Central memory CD4-positive, alpha-beta T cell (primary cell): ENCODE measurements at regions not wholly inside any gene's neighbourhood (a gene's known extent, or its start where the extent isn't known, plus 50 kb on each side); places are given as distances from the start of the nearest gene placed in this dataset.

Experiments used
- DNase-seq: peaks from one replicate; pipeline ENCODE4 v3.0.0; 2022

DNA sequence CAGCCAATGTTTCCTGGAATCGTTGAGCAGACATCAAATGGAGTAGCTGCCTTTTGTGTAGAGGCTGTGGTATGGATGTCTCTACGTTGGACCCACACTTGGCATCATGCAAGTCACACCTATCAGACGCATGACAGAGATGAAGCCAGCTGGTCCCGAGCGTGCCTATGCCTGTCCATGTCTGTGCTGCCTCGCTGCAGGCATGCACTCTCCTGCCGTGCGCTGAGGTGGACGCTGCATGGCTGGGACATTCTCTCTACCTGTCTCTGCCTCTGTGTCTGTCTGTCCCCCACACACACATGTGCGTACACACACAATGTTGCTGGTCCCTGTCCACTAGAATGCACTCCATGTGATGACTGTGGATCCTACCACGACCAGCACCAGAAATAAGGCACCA, 514.2 kb upstream of the MYT1L start:
- DNase-seq: no peak

DNA sequence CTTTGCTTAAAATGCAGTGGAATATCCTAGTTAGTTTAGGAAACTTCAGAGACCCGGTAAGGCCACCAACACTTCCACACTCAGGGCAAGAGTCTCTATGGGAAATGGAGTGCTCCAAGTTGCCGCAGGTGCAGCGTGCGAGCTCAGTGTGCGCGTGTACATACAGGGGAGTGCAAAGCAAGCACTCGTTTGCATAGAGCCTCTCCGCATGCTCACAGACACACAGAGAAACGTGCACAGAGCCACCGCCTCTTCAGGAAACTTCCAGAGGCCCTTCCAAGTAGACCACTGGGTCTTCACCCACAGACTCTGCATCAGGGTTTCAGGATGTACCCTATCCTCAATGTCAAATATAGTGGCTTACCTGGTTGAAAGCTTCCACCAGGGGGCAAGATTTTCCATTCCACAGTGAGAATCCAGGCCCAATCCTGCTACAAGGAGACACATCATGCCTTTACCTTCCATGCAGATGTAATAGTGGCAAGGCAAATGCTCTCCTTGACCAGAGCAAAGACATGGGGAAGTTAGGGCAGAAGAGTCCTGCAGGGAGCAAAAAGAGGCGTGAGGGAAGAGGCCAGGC, 513.0 kb upstream of the MYT1L start:
- DNase-seq: no peak

DNA sequence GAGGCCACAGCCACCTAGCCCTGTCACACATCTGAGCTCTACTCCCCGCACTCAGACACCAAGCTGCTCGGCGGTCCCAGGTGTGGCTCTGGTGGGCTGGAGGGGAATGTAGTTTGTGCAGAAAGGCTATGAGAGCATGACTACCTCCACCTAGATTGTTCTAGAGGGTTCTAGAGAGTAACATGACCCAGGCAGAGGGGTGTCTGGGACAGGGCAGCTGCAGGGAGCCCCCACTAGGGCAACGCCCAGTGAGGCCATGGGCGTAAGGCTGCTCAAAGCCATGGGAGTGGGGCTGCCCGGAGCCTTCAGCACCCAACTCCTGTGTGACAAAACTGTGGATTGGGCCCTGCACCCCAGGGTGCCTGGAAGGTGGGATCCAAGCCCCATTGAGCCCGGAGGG, 511.4 kb upstream of the MYT1L start:
- no peak for DNase-seq

DNA sequence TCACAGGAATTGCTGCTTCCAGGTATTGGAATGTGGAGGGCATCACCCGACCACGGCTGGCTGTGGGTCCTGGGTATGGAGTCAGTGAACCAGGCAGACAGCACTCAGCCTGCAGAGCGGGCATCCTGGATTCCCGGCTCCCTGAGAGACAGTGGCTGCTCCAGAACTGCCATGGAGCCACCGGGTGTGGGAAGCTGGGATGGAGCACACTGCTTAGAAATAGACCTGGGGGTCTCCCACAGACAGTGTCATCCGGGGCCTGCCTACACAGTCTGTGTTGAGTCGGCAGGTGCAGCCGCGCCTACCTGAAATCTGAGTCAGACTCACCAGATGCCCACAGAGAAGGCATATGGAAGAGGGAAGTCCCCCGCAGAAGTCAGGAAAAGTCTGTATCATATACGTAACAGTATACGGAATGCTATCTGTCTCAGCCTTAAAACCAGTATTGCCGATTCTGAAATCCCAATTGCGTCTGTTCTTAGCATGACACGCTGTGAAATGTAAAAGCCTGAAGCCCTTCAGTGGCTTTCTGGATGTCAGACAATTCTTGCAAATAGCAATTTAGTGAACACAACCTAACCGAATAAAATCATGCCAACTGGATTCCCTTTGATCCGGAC, 509.7 kb upstream of the MYT1L start:
- no peak for DNase-seq

DNA sequence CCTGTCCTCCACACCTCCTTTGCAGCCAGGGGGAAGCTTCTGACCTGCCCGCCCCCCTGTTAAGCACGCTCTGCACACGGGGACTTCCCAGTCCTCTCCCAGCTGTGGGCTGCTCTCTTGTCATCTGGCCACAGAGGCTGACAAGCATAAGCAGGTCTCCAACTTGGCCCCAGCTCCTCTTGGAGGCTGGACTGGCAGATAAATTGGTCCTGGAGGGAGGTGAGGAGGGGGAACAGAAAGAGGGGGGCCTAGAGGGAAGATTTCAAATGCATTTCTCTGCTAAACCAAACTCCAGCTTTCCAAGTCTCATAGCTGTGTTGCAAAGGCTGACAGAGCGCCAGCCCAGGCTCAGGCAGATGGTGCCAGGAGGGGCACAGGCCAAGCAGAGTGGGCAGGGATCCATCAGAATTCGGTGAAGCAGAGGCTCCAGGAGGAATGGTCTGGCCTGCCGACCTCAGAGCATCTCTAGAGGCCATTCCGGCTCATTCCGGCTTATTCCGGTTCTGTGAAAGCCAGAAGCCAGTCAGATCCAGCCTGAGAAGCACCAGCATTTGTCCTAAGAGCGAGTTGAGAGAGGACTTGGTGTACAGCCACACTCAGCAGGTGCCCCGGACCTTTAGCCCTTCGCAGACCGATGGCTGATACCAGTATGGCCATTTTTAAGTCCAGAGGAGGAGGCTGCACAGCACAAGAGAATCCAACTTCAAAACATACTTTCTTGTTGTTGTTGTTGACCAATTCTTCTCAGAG, 508.9 kb upstream of the MYT1L start:
- no peak for DNase-seq

DNA sequence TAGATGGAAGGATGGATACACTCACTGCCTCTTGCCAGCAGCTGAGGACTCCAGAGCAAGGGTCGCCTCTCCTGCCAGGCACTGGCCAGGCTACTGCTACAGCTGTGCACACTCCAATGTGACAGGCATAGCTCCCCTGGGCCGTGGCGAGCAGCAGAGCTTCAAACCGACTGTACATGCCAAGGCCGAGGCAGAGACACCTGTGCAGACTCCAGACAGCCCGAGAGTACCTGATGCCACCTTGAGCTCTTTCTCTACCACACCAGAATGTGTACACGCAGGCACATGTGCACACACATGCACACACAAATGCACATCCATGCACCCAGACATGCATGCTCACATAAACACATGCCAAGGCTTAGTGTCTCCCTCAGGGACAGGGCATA, 508.3 kb upstream of the MYT1L start:
- DNase-seq: no peak

DNA sequence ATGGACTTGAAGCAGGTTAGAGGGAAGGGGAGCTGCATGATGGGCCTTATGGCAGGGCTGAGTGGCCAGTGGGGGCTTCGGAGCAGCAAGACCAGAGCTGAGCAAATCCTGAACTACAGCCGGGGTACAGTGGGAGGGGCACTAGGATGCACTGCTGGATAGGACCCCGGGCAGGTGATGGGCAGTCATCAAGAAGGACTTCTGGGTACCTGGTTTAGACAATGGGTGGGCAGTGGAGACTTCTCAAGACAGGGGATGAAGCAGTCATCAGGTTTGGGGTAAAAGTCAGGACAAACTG, 507.4 kb upstream of the MYT1L start:
- no peak for DNase-seq

DNA sequence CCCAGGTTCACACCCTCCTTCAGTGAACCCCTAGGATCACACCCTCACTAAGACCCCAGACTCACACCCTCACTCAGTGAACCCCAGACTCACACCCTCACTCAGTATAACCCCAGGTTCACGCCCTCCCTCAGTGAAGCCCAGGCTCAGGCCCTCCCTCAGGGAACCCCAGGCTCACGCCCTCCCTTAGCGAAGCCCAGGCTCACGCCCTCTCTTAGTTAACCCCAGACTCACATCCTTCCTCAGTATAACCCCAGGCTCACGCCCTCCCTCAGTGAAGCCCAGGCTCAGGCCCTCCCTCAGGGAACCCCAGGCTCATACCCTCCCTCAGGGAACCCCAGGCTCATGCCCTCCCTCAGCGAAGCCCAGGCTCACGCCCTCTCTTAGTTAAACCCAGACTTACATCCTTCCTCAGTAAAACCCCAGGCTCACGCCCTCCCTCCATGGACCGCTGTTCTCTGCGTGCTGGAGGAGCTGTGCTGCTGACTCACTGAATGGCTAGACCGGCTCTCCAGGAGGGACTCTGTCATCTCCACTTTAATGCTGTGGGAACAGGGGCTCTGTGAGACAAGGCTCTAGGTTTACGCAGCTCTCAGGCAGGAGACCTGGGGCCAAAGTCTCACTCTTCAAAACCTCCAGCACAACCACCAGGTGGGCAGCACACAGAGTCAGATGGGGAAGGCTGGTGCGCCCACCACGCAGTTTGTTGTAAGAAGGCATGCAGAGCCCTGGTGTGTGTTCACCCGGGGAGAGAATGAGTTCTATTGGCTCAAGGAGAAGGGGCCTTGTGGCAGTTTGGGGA, 506.9 kb upstream of the MYT1L start:
- no peak for DNase-seq

DNA sequence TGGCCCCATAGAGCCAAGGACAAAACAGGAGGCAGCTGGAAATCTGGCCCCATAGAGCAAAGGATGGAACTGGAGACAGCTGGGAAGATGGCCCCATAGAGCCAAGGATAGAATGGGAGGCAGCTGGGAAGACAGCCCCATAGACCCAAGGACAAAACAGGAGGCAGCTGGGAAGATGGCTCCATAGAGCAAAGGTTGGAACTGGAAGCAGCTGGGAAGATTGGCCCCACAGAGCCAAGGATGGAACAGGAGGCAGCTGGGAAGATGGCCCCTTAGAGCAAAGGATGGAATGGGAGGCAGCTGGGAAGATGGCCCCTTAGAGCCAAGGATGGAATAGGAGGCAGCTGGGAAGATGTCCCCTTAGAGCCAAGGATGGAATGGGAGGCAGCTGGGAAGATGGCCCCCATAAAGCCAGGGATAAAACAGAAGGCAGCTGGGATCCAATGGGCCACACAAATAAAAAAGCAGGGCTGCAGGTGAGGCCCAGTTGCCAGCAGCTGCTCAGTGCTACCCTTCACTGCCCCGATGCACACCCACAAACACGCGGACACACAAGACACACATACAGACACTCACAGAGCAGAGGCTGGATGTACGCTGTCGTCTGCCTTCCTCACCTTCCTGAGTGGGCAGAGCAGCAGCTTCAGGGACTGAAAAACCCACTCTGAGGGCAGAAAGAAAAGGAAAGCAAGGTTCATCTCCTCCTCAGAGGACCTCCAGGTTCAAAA, 505.4 kb upstream of the MYT1L start:
- no peak for DNase-seq

DNA sequence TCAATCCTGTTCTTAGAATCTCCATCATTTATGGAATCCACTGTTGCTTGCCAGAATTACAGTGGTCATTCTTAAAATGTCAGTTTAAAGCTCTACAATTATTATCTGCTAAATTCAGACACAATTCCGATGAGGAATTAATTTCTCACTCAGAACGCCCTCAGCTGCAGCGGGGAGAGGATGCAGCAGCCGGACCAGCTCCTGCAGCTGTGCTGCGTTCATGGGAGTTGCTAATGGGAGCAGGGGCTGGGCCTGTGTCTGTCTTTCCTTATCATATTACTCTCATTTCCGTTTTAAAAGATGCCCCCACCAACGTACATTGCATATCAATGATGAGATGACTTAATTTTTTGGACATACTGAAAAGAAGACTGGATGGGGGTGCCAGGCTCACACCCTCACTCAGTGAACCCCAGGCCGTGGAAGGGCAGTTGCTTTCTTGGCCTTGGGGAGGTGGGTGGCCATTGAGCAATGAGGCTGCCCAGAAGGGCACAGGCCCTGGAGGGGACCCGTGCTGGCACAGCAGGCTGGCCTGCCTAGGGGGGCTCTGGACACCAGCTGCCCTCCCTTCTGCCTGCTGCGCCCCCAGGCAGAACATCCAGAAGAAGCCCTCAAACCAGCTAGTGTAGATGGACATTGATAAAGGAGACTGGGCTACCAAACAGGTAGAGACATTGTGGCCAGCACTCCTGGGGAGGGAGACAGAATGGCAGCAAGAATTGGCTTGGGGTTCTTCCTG, 503.6 kb upstream of the MYT1L start:
- DNase-seq: no peak

DNA sequence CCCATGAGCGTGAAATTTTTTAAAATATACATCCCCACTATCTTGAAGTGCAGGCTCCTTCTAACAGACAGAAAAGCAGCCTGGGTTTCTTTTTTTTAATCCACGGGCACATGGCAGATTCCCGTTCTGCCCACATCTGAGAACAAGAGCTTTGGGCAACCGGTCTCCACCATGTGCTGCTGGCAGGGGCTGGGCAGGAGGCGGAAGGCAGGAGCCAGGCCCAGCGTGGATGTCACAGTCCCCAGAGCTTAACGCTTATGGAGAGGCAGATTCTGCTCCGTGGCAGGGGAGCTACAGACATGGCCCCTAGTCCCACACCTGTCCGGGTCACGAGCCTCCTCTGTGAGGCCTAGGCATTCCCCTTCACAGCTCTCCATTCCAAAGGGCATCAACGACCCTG, 503.0 kb upstream of the MYT1L start:
- no peak for DNase-seq

DNA sequence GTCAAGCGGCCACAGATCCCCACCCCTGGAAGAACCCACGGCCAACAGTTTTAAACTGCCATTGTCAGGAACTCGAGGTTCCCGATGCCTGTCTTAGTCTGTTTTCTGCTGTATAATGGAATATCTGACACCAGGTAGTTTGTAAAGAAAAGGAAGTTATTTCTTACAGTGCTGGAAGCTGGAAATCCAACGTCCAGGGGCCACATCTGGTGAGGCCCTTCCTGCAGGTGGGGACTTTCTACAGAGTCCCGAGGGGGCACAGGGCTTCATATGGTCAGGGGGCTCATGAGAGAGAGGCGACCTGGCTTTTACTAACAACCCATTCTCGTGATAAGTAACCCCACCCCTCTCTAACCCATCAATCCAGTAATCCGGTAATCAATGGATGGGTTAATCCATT, 501.6 kb upstream of the MYT1L start:
- DNase-seq: no peak

DNA sequence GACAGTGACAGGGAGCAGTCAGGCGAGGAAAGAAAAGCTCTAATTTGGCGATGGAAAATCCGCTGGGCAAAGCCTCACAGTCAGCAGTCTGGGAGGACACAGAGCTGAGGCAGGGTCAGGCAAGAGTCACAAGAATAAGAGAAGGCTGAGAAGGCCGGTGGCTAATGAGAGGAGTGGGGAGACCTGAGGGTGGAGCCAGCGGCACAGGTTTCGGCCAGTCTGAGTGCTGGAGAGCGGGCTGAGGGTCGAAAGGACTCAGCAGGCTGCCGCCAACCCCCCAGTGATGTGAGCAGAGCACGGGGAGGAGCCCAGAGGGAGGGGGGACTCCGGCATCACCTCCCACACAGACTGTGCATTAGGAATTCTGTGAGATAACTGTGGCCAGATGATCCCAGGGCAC, 500.6 kb upstream of the MYT1L start:
- no peak for DNase-seq

DNA sequence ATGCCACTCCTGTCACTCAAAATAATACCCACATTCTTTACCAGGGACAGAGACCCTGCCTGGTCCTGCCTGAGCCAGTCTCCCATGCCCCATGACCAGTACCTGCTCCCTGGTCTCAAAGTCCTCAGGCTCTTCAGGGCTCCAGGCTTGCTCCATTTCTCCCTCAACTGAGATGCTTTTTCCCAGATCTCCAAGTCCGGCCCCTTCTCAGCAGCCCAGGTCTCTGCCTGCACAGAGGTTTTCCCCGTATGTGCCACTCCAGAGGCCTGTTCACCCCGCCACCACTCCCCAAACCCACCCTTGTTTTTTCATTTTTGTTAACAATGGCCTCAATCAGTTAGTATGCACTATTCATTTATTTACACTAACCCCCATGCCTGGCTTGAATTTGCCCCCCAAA, 499.5 kb upstream of the MYT1L start:
- no peak for DNase-seq

DNA sequence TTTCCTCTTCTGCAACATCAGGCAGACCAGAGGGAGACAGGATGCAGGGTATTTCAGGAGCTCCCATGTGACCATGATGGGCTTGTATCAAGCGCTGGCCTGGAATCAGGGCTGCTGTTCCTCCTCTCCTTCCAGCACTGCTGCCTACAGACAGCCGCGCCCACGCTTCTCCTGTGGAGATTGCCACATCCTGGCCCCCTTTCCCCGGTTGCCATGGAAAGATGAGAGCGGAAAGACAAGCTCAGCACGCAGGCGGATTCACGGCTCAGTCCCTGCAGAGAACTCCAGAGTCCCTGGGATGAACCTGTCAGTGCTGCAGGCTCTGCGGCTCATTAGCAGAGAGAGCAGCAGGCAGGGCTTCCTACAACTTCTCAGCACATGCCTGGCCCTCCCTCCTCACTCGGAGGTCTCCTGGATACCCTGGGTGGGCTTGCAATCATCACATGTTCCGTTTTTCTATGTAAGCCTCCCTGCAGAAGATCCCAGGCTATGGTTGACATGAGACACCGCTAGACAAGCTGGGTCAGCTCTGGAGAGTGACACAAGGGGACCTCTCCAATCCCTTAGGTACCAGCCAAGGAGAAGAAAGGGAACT, 497.8 kb upstream of the MYT1L start:
- DNase-seq: no peak

DNA sequence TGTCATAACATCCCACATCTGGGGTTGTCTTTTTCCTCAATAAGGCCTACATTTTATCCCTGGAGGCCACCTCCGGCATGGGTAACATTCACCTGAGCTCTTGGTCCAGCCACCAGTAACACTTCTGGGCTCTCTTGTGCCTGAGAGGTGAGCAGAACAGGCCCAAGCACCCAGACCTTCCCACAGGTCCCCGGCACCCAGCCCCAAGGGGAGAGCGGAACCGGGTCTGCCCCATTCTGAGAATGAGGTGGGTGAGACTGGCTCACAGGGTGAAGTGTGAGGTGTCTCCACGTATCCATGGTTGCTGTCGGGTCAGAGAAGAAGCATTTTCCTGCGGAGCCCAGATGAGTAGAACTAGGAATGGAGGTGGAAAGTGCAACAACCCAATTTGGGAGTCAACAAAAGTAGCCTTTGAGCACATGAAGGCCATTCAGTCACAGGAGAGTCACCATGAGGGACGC, 496.7 kb upstream of the MYT1L start:
- no peak for DNase-seq

DNA sequence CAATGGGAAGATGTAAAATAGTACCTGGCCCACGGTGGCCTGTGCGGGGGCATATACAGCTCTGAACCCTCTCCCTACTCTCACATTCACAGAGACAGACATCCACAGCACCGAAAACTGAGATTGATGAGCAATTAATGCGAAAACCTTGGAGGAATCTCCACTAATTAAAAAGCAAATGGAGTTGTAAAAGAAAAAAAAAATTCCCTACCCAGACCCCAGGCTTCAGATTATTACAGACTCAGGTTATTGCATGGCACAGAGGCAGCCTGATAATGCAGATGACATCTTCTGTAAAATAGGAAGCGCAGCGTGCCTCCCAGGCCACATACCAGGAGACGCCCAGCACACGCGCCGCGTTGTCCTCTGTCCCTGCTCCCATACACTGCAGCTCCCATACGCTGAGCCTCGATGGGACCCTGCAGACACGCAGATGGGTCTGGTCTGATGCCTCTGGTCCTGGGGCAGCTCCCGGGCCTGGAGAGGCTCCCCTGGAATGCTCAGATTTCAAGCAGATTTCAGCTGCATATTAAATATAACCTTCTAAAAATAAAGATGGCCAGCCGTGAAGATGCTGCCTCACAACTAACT, 496.1 kb upstream of the MYT1L start:
- no peak for DNase-seq

DNA sequence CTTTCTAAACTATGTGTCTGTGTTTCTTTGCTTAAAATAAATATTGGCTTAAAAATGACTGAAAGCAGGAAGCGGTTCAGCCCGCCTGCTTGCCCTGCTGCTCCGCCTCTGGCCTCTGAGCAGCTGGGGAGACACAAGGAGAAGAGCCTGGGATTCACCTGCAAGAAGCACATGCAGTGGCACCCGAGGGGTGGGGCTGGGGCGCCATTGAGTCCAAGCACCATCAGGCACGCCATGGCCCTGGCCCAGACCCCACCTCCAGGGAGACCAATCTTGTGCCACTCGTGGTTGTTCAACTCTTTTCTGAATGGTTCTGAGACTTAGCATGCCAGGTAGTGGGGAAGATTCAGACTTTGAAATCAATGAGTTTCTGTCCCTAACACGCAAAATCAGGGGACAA, 495.5 kb upstream of the MYT1L start:
- no peak for DNase-seq

DNA sequence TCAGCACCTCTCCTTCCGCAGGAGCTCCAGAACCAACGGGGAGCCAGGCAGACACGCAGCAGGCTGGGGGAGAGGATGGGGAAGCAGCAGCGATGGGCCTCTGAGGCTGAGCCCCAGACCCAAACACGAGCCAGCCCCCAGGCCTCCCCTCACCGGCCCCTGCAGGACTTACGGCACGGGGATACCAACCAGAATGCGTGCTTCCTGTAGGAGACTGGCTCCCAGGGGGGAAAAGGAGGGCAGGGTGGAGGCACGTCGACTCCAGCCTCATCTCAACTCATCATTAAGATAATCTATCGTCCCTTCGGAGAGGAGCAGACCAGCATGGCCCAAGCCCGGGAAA, 495.1 kb upstream of the MYT1L start:
- no peak for DNase-seq

DNA sequence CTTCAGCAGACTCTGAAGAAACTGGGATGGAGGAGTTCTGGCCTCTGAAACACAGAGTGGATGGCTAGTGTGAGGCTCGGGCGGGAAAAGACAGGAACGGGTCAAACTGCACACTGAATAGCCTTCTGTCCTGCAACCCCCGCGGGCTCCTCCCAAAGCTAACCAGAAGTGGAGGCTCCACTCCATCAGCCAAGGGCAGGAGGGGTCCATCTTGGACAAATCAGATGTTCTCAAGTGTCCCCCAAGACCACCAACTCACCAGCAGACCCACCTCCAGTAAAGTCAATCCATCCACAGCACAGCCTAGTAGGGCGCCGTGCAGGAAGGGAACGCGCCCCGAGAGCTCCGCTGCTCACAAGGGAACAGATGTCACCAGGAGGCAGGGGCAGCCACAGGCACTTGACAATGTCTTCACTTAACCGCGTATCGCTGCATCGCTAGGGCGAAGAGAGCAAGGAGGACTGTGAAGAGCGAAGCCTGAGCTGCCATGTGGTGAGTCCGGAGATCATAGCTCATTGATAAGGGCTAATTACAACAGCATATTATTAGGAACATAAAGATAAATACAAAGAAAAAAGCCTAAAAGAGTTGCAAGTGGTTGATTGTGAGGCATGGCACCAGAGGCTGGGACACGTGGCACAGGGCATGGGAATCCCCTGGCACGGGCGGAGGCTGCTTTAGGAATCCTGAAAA, 494.6 kb upstream of the MYT1L start:
- DNase-seq: no peak

DNA sequence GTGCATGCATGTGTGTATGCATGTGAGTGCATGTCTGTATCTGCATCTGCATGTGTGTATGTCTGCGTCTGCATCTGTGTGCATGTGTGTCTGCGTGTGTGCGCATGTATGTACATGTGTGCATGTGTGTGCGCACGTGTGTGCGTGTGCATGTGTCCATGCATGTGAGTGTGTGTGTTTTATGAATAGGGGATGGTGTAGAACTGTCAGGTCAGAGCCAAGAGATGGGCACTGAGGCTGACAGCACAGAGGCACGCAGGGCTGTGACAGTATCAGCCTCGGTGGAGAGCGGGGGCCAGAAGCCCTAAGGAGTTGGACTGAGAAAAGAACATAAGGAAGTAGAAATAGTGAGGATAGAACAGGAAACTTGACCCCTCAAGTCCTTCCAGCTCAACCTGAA, 494.0 kb upstream of the MYT1L start:
- no peak for DNase-seq
